T47D (cell line): ENCODE measurements at regions not wholly inside any gene's neighbourhood (a gene's known extent, or its start where the extent isn't known, plus 50 kb on each side); places are given as distances from the start of the nearest gene placed in this dataset.

Experiments
- DNase-seq, 2 experiments: peaks; one replicate each; pipeline versions ENCODE4 v3.0.0 to v3.0.0-alpha.2; 2011 to 2012; ENCODE audit warnings: low read depth in 1 of 2, low spot score in 1 of 2
- JUND ChIP-seq: IDR thresholded peaks from 2 replicates; pipeline ENCODE4 v1.6.1; 2012; ENCODE audit warnings: low read depth
- in situ Hi-C: cut with HindIII; loops from 2 replicates; pipeline ENCODE4 v1.10.0; 2016; ENCODE audit warnings: low sequenced_read_pairs, low pct_unique_long_range_greater_than_20kb

DNA sequence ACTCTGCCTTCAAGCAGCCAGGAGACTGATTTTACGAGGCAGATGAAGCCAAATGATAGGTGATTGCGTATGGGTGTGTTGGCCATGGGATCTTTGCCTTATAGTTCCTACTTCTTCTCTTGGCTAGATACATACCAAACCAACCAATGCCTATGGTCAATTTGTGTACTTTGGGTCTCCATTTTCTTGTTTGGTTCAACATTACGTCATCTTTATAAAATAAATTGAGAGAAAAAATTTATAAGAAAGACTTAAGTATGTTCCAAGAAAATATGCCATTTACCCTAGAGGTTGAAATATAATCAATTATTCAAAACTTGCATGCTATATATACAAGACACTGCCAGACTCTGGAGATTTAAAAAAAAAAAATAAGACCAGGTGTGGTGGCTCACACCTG, 150.9 kb downstream of the SP3 start:
- TF ChIP-seq JUND, result no peak
- DNase-seq, result no peak
- in situ Hi-C loops, result no loop called here

DNA sequence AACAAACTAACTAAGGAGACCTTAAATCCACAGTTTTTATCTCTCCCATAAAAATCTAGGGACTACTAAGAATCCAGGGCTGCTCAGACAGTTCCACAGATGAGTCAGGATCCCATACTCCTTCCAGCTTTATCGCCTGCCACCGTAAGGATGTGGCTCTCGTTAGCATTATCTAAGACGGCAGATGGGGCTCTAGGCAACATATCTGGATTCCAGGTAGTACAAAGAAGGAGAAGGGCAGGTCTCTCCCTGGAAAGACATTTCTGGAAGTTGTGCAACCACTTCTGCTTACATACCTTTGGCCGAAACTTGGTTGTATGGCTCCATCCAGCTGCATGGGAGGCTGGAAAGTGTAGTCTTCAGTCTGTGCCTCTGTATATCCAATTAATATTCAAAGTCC, 149.4 kb downstream of the SP3 start:
- TF ChIP-seq JUND, result no peak
- peak in 1 of 2 experiments; percentile 32 for DNase-seq
- in situ Hi-C loops, result no loop called here

DNA sequence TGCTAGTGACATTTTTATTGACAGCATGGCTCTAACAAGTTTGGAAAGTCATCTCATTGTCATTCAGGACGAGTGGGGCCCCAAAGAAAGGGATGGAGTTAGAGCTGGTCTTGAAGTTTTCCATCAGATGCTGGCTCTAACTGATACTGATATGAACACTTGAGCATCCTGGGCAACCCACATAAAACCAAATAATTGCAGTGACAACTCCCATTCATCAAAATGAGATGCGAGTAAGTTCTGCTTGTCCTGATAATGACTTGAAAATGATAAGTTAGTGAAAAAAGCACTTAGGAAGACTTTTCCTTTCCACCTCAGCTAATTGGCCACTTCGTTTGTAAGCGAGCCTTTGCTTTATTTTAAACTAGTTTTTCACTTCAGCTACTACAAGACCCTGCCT, 147.6 kb downstream of the SP3 start:
- in situ Hi-C loops, result no loop called here
- TF ChIP-seq JUND, result no peak
- DNase-seq, result no peak

DNA sequence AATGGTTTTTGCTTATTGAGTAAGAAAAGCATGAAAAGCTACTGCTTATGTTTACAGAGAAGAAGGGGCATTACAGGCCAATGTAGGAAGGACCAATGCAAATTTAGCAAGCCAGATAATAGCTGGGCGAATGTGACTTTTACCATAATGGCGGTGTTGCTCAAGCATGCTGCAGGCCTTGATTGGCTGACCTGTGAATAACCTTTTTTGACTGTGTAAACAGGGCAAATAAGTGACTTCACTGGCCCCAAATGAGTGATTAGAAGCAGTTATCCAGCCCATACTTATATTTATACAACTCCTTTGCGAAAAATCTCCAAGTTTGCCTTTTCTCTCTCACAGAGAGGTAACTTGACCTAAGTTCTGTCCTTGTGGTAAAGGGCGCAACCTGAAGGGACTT, 146.9 kb downstream of the SP3 start:
- DNase-seq, result no peak
- in situ Hi-C loops, result no loop called here
- TF ChIP-seq JUND, result no peak

DNA sequence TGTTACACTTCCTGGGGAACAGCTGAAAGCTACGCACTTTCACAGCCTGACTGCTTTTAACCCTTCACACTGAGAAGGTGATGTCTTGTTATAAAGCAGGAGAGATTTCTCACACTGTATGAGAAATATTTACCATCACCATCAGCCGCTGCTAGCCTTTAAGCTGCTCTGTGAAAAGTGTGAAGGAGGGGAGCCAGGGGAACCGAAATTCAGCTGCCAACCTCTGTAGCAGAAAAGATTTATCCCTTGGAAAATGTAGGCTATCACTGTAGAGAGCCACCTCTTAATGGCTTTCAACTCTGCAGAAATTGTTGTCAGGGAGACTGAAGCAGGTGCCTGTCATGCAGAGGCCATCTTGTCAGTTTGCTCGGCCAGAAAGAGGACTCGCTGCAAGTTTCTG, 145.3 kb downstream of the SP3 start:
- no peak for DNase-seq
- in situ Hi-C loops, result no loop called here
- no peak for TF ChIP-seq JUND

DNA sequence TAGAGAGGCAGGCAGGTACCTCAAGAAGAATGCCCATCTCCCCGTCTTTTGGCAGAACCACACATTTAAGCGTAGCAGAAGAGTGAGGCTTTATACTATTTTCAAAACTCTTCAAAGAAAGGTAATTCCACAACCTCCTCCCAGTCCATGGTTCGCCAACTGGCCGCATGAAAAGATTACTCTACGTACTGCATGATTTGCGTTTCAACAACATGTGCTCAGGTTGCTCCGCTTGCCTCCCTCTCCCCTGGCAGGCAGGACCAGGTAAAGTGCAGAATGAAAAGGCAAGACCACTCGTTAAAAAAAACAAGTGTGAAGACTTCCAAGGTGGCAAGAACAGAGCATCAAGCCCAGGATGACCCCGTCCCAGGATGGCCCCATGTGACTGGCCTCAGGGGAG, 143.7 kb downstream of the SP3 start:
- in situ Hi-C loops, result no loop called here
- no peak for TF ChIP-seq JUND
- no peak for DNase-seq

DNA sequence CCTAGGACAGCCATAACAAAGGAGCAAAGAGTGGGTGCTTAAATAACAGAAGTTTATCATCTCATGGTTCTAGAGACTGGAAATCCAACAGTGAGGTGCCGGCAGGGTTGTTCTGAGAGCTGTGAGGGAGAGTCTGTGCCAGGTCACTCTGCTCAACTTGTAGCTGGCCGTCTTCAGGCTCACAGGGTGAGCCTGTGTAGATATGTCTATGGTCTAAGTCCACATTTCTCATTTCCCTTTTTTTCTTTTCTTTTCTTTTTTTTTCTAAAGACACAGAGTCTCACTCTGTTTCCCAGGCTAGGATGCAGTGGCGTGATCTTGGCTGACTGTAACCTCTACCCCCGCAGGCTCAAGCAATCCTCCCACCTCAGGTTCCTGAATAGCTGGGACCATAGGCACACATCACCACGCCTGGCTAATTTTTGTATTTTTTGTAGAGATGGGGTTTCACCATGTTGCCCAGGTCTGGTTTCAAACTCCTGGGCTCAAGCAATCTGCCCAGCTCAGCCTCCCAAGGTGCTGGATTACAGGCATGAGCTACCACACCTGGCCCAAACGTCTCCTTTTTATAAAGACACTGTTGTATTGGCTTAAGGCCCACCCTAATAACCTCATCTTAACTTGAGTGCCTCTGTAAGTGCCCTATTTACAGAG, 142.2 kb downstream of the SP3 start:
- no peak for TF ChIP-seq JUND
- no peak for DNase-seq
- in situ Hi-C loops, result no loop called here

DNA sequence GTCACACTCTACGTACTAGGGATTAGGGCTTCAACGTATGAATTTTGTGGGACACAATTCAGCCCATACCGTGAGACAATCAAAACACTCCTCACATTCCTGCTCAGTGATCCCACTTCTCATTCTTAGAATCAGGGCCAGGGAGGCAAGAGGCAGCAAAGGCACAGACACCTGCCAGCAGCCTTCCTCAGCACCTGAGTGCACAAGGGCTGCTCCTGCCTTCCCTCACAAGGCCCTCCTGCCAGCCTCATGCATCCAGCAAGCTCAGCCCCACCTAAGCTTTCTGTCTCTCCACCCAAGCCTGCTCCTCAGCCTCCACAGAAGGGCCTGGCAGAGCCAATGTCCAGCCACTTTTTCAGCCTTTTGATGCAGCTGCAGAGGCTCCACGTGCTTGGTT, 141.6 kb downstream of the SP3 start:
- no peak for TF ChIP-seq JUND
- no peak for DNase-seq
- in situ Hi-C loops, result no loop called here

DNA sequence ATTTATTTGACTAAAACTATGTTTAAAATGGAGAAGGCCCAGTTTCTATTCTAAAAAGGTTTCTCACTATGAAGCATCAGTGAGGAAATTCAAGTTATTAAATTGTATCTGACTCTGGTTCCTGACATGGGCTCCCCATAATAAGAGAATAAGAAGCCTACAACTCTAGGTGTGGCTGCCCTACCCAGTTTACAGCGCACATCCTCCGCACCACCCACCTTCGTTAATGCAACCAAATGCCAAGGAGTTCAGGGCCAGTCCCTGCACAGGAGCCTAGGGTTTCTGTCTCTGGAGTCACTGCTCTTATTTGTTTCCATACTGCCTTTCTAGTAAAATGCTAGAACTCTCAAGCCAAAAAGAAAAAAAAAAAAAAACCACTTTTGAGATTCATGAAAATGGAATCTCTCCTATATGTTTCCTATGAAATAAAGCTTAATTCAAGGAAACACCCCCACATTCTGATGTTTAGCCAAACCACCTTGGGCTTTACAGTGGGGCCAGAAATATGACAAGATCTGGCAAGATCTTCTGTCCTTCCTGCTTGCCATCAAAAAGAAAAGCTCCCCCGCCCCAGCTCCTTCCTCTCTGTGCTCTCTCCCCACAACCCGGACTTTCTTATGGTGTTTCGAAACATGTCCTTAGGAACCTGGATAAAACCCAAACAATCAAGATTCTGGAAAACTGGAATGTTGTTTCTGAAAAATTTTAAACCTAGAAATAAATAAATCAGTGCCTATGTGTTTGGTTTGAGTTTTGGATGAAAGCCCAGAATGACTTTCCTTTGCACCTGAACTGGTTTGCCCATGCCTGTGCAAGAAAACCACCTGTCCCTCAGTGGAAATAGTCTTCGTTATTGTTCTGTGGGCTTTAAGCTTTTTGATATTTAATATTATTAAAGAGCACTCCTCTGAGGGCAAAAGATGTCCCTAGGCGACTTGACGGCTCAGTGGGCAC, 136.7 kb downstream of the SP3 start:
- no peak for TF ChIP-seq JUND
- in situ Hi-C loops, result no loop called here
- DNase-seq, result peak in 1 of 2 experiments; percentile 37

DNA sequence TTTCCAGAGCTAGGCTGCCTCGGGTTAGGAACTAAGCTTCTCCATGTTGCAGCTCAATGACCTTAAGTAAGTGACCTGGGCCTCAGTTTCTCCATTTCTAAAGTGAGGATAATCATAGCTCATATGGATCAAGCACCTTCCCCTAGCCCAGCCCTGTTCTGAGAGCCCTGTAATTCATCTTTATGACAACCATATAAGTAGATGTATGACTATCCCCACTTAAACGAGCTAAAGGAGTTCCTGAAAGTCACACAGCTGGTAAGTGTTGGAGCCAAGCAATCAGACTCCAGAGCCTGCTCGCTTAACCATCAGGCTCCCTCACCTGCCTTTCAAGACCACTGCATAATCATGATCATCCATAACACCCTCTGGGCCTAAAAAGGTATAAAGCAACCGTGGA, 135.4 kb downstream of the SP3 start:
- in situ Hi-C loops, result no loop called here
- no peak for DNase-seq
- no peak for TF ChIP-seq JUND

DNA sequence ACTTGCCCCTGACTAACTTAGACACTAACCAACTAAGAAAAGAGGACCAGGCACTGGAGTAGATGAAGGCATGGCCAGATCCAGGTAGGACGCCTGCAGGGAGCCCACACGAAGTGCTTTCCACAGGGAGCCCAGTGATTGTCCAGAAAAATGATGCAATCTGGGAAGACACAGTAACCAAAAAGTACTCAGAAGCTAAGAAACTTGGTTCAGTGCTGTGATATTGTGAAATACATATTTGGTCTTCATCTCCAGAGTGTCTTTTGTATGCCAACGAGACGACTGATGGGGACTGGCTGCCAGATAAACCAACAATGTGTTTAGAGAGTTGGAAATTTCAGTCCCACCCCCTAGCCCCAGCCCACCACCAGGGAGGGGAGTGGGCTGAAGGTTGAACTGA, 135.0 kb downstream of the SP3 start:
- no peak for DNase-seq
- TF ChIP-seq JUND, result no peak
- in situ Hi-C loops, result no loop called here

DNA sequence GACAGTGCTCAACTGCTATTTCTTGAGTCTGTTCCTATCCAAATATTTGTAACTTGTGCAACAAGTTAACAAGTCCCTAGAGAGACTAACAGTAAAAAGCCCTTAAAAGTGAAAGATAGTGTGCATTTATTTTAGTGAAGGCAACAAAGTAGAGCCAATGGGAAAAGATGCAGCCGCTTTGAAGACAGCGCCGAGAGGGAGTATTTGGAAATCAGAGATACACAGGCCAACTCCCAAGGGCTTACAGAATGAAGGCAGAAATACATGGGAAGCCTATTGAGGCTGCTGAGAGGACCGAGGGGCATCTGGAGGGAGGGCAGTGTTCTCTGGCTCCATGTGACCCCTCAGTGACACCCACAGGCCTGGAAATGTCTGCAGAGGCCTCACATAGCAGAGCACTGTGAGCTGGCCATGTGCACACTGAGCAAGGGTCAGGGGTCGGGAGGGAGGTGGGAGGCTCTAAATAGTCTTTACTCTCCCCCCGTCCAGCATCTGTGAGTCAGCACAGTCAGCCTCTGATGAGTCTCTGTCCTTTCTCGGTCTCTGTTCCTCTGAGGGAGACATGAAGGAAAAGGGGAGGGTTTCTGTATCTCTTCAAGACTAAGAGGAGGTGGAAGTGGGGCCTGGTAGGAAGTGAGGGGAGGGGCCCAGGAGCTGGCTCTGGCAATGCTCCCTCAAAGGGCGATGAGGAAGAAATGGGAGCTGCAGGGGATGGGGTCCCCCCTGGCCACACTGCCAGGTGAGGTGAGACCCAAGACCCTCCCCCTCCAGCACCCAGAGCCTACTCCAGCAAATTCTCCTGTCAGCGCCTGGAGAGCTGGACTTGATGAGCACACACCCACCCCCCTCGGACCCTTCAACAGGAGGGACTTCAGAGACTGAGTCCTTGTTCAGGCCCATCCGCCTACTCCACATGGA, 133.6 kb downstream of the SP3 start:
- no peak for DNase-seq
- TF ChIP-seq JUND, result no peak
- in situ Hi-C loops, result no loop called here
